ENCODE measurements at regions not wholly inside any gene's neighbourhood (a gene's known extent, or its start where the extent isn't known, plus 50 kb on each side); places are given as distances from the start of the nearest gene placed in this dataset.
"Not testable (repeated sequence)": the region's sequence is repeated elsewhere in the genome, so short reads cannot be mapped to it uniquely, and the experiment has no call there.

DNA sequence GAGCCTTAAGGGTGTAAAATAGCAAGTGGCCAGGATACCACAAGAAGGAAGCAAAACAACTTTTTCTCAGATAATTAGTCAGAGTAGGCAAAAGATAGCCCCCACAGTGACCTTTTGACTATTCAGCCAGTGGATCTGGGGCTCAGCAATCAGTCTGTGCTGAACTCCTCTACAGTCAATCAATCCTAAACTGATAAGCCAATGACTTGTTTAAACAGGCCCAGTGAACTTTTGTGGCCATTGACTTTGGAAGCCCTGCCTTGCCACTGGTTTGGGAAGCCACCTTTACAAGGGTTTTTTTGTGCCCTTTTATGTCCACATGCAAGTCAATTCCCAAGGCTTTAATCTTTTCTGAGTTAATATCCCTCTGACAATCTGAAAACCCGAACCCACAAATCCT is 1565.0 kb upstream of the WWC1 start:
- POLR2A ChIA-PET: no interaction called here
- H3K9ac ChIP-seq (ENCODE audit: low read length): no peak overlapping the region
- no peak overlapping the region for H3K27ac ChIP-seq (ENCODE audit: low read length in 2 of 2)
- H3K4me1 ChIP-seq (ENCODE audit: control insufficient read depth in 2 of 2, insufficient read depth in 2 of 2, low read length in 2 of 2): no peaks in the 10 kb centered on the region
- Mint-ChIP-seq H3K27me3 (no peaks in the 10 kb centered on the region), H3K9me3 (ENCODE audit: insufficient read depth) (peaks cover 3% of the 10 kb centered on the region), H3K27ac (no peak overlapping the region), H3K4me1 (no peaks in the 10 kb centered on the region), H3K4me3 (no peak overlapping the region)
- no peaks in the 10 kb centered on the region for H3K9me3 ChIP-seq (ENCODE audit: control extremely low read depth in 1 of 3, control insufficient read depth in 2 of 3, insufficient read depth in 1 of 3, low read length in 2 of 3)
- DNase-seq: no peak
- H3K27me3 ChIP-seq (replicated peaks in 1 of 4; ENCODE audit: control extremely low read depth in 1 of 4, control insufficient read depth in 3 of 4, insufficient read depth in 4 of 4, low read length in 3 of 4): no peaks in the 10 kb centered on the region
- TF ChIP-seq EZH2 (IDR thresholded peaks at IDR 0.05; ENCODE audit: borderline replicate concordance, insufficient read depth, low read depth, low read length, poor library complexity, severe bottlenecking): no peak
- TF ChIP-seq, protein P1, sequence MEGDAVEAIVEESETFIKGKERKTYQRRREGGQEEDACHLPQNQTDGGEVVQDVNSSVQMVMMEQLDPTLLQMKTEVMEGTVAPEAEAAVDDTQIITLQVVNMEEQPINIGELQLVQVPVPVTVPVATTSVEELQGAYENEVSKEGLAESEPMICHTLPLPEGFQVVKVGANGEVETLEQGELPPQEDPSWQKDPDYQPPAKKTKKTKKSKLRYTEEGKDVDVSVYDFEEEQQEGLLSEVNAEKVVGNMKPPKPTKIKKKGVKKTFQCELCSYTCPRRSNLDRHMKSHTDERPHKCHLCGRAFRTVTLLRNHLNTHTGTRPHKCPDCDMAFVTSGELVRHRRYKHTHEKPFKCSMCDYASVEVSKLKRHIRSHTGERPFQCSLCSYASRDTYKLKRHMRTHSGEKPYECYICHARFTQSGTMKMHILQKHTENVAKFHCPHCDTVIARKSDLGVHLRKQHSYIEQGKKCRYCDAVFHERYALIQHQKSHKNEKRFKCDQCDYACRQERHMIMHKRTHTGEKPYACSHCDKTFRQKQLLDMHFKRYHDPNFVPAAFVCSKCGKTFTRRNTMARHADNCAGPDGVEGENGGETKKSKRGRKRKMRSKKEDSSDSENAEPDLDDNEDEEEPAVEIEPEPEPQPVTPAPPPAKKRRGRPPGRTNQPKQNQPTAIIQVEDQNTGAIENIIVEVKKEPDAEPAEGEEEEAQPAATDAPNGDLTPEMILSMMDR (IDR thresholded peaks at IDR 0.05): no peak
- no peak overlapping the region for H2AFZ ChIP-seq (ENCODE audit: insufficient read depth, low read depth, low read length, poor library complexity, severe bottlenecking)
- WGBS (ENCODE audit: insufficient coverage): 40% methylated on average over 1 of the region's 1 CpG
- H3K36me3 ChIP-seq (replicated peaks in 1 of 2; ENCODE audit: control extremely low read depth in 1 of 2, control insufficient read depth in 1 of 2, extremely low read depth in 1 of 2, insufficient read depth in 2 of 2, low read length in 1 of 2): no peaks in the 10 kb centered on the region
- CTCF ChIA-PET: no interaction called here
- ATAC-seq (ENCODE audit: low read depth): no peak
- intact Hi-C loops (cut with micrococcal nuclease): no loop called here
- H4K20me1 ChIP-seq (ENCODE audit: control insufficient read depth, insufficient read depth, low read length, poor library complexity, severe bottlenecking): no peaks in the 10 kb centered on the region
- H3K4me3 ChIP-seq (ENCODE audit: control extremely low read depth in 1 of 5, extremely low read depth in 1 of 5, insufficient read depth in 1 of 5, low read depth in 2 of 5, low read length in 4 of 5): no peak overlapping the region
- no peak overlapping the region for H3K4me2 ChIP-seq (replicated peaks; ENCODE audit: low read depth, low read length, poor library complexity, severe bottlenecking)
- H3K79me2 ChIP-seq (ENCODE audit: control insufficient read depth, insufficient read depth, low read length): no peaks in the 10 kb centered on the region

DNA sequence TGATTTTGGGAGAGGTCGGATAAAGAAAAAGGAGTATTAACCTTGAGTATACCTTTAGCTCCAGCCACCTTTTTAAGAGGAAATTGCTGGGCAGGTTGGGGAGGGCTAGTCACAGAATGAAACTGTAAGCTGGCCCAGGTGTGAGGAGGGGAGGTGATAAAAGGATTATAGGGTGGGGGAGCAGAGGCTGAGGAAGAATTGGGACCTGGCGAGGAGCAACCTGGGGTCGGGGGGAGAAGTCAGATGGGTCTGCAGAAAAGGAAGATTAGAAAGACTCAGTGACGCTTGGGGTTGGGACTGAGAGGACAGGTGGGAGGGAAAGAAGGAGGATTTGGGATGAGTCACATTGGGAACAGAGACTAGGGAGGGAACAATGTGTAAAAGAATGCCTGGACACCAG is 1548.5 kb upstream of the WWC1 start:
- H3K27me3 Mint-ChIP-seq; H3K27ac Mint-ChIP-seq; H3K4me1 ChIP-seq (ENCODE audit: control insufficient read depth in 2 of 2, insufficient read depth in 2 of 2, low read length in 2 of 2); POLR2A ChIA-PET; H3K4me3 Mint-ChIP-seq; H2AFZ ChIP-seq (ENCODE audit: insufficient read depth, low read depth, low read length, poor library complexity, severe bottlenecking); DNase-seq; H3K27me3 ChIP-seq (replicated peaks in 1 of 4; ENCODE audit: control extremely low read depth in 1 of 4, control insufficient read depth in 3 of 4, insufficient read depth in 4 of 4, low read length in 3 of 4); H3K4me1 Mint-ChIP-seq; H3K4me2 ChIP-seq (replicated peaks; ENCODE audit: low read depth, low read length, poor library complexity, severe bottlenecking); ATAC-seq (ENCODE audit: low read depth); H3K27ac ChIP-seq (ENCODE audit: low read length in 2 of 2); H3K9ac ChIP-seq (ENCODE audit: low read length); H3K9me3 Mint-ChIP-seq (ENCODE audit: insufficient read depth); H3K36me3 ChIP-seq (replicated peaks in 1 of 2; ENCODE audit: control extremely low read depth in 1 of 2, control insufficient read depth in 1 of 2, extremely low read depth in 1 of 2, insufficient read depth in 2 of 2, low read length in 1 of 2); H3K4me3 ChIP-seq (ENCODE audit: control extremely low read depth in 1 of 5, extremely low read depth in 1 of 5, insufficient read depth in 1 of 5, low read depth in 2 of 5, low read length in 4 of 5); H3K79me2 ChIP-seq (ENCODE audit: control insufficient read depth, insufficient read depth, low read length); H4K20me1 ChIP-seq (ENCODE audit: control insufficient read depth, insufficient read depth, low read length, poor library complexity, severe bottlenecking); CTCF ChIA-PET; H3K9me3 ChIP-seq (ENCODE audit: control extremely low read depth in 1 of 3, control insufficient read depth in 2 of 3, insufficient read depth in 1 of 3, low read length in 2 of 3); intact Hi-C loops (cut with micrococcal nuclease): not testable (repeated sequence)
- WGBS (ENCODE audit: insufficient coverage): 73% methylated on average over 3 of the region's 4 CpGs
